ENCODE measurements at regions not wholly inside any gene's neighbourhood (a gene's known extent, or its start where the extent isn't known, plus 50 kb on each side); places are given as distances from the start of the nearest gene placed in this dataset.

- TF ChIP-seq CTCF (IDR thresholded peaks at IDR 0.05) = no peak
- no peak for TF ChIP-seq POLR2AphosphoS5 (IDR thresholded peaks at IDR 0.05)
- no peak for TF ChIP-seq POLR2A (IDR thresholded peaks at IDR 0.05)
- TF ChIP-seq EP300 (IDR thresholded peaks at IDR 0.05) = no peak
Observed at GRCh38 chr13:99058527-99059495, 80.9 kb upstream of the DOCK9 start.
